ENCODE measurements at regions not wholly inside any gene's neighbourhood (a gene's known extent, or its start where the extent isn't known, plus 50 kb on each side); places are given as distances from the start of the nearest gene placed in this dataset.
"Not testable (repeated sequence)": the region's sequence is repeated elsewhere in the genome, so short reads cannot be mapped to it uniquely, and the experiment has no call there.

GRCh38 chr3:70620956-70621355, 308.5 kb upstream of the MDFIC2 start:
- POLR2A ChIA-PET: no interaction called here
- DNase-seq (ENCODE audit: low spot score): no peak
- Histone ChIP-seq H3K9me3 (ENCODE audit: low read length) (no peaks in the 10 kb centered on the region), H3K4me3 (ENCODE audit: low read depth, low read length, poor library complexity, severe bottlenecking) (no peak overlapping the region), H3K79me2 (ENCODE audit: insufficient read depth, low read depth, low read length) (no peaks in the 10 kb centered on the region), H3K4me1 (ENCODE audit: insufficient read depth, low read length, poor library complexity, severe bottlenecking) (no peaks in the 10 kb centered on the region), H4K20me1 (ENCODE audit: insufficient read depth, low read length) (no peaks in the 10 kb centered on the region), H2AFZ (ENCODE audit: low read length) (no peak overlapping the region), H3K27ac (ENCODE audit: low read depth, low read length, poor library complexity, severe bottlenecking) (no peak overlapping the region), H3K4me2 (ENCODE audit: low read length) (no peak overlapping the region), H3K9me2 (ENCODE audit: insufficient read depth, low read length) (no peaks in the 10 kb centered on the region), H3K36me3 (ENCODE audit: insufficient read depth, low read length) (no peaks in the 10 kb centered on the region)
- intact Hi-C loops (cut with micrococcal nuclease; ENCODE audit: unreplicated experiment): no loop called here
- BruUV-seq (replicated peaks): no TSS peak
- CTCF ChIA-PET (ENCODE audit: unreplicated experiment): no interaction called here
- TF ChIP-seq CTCF (conservative IDR thresholded peaks at IDR 0.05; ENCODE audit: low read length) (no peak), EZH2phosphoT487 (IDR thresholded peaks at IDR 0.05; ENCODE audit: borderline replicate concordance, low read depth, low read length) (no peak)

- no peak for DNase-seq (ENCODE audit: low spot score)
- TF ChIP-seq EZH2phosphoT487 (IDR thresholded peaks at IDR 0.05; ENCODE audit: borderline replicate concordance, low read depth, low read length) (no peak), CTCF (conservative IDR thresholded peaks at IDR 0.05; ENCODE audit: low read length) (no peak)
- no TSS peak for BruUV-seq (replicated peaks)
- H3K36me3 ChIP-seq (ENCODE audit: insufficient read depth, low read length): no peaks in the 10 kb centered on the region
- H3K9me3 ChIP-seq (ENCODE audit: low read length): no peaks in the 10 kb centered on the region
- H3K4me2 ChIP-seq (ENCODE audit: low read length): no peak overlapping the region
- no peak overlapping the region for H3K27ac ChIP-seq (ENCODE audit: low read depth, low read length, poor library complexity, severe bottlenecking)
- H2AFZ ChIP-seq (ENCODE audit: low read length): no peak overlapping the region
- H3K4me1 ChIP-seq (ENCODE audit: insufficient read depth, low read length, poor library complexity, severe bottlenecking): no peaks in the 10 kb centered on the region
- H3K4me3 ChIP-seq (ENCODE audit: low read depth, low read length, poor library complexity, severe bottlenecking): no peak overlapping the region
- H4K20me1 ChIP-seq (ENCODE audit: insufficient read depth, low read length): no peaks in the 10 kb centered on the region
- no peaks in the 10 kb centered on the region for H3K9me2 ChIP-seq (ENCODE audit: insufficient read depth, low read length)
- ChIA-PET POLR2A (no interaction called here), CTCF (ENCODE audit: unreplicated experiment) (no interaction called here)
- intact Hi-C loops (cut with micrococcal nuclease; ENCODE audit: unreplicated experiment): no loop called here
- H3K79me2 ChIP-seq (ENCODE audit: insufficient read depth, low read depth, low read length): no peaks in the 10 kb centered on the region
Observed at GRCh38 chr3:70620367-70620766, 307.9 kb upstream of the MDFIC2 start.

- Histone ChIP-seq H2AFZ (ENCODE audit: low read length) (no peak overlapping the region), H3K4me1 (ENCODE audit: insufficient read depth, low read length, poor library complexity, severe bottlenecking) (no peaks in the 10 kb centered on the region), H3K36me3 (ENCODE audit: insufficient read depth, low read length) (no peaks in the 10 kb centered on the region), H3K79me2 (ENCODE audit: insufficient read depth, low read depth, low read length) (no peaks in the 10 kb centered on the region), H3K27ac (ENCODE audit: low read depth, low read length, poor library complexity, severe bottlenecking) (no peak overlapping the region), H3K9me2 (ENCODE audit: insufficient read depth, low read length) (no peaks in the 10 kb centered on the region), H4K20me1 (ENCODE audit: insufficient read depth, low read length) (no peaks in the 10 kb centered on the region), H3K4me3 (ENCODE audit: low read depth, low read length, poor library complexity, severe bottlenecking) (no peak overlapping the region), H3K9me3 (ENCODE audit: low read length) (no peaks in the 10 kb centered on the region), H3K4me2 (ENCODE audit: low read length) (no peak overlapping the region)
- ChIA-PET CTCF (ENCODE audit: unreplicated experiment) (no interaction called here), POLR2A (interaction anchor here (0.6 to 0.8 kb wide), 2 partner anchors 266 to 1021 kb away, joined by 3 read pairs; no protein-coding TSS in a partner anchor)
- BruUV-seq (replicated peaks): no TSS peak
- intact Hi-C loops (cut with micrococcal nuclease; ENCODE audit: unreplicated experiment): no loop called here
- DNase-seq (ENCODE audit: low spot score): no peak
- TF ChIP-seq CTCF (conservative IDR thresholded peaks at IDR 0.05; ENCODE audit: low read length): no peak
Observed at GRCh38 chr3:70618151-70618550, 305.7 kb upstream of the MDFIC2 start.

GRCh38 chr3:70617349-70617748, 304.9 kb upstream of the MDFIC2 start:
- H3K9me3 ChIP-seq (ENCODE audit: low read length); H3K4me1 ChIP-seq (ENCODE audit: insufficient read depth, low read length, poor library complexity, severe bottlenecking); H4K20me1 ChIP-seq (ENCODE audit: insufficient read depth, low read length); CTCF ChIA-PET (ENCODE audit: unreplicated experiment); H3K9me2 ChIP-seq (ENCODE audit: insufficient read depth, low read length); H3K27ac ChIP-seq (ENCODE audit: low read depth, low read length, poor library complexity, severe bottlenecking); H3K4me3 ChIP-seq (ENCODE audit: low read depth, low read length, poor library complexity, severe bottlenecking); DNase-seq (ENCODE audit: low spot score); POLR2A ChIA-PET; H2AFZ ChIP-seq (ENCODE audit: low read length); H3K79me2 ChIP-seq (ENCODE audit: insufficient read depth, low read depth, low read length); H3K36me3 ChIP-seq (ENCODE audit: insufficient read depth, low read length); intact Hi-C loops (cut with micrococcal nuclease; ENCODE audit: unreplicated experiment); H3K4me2 ChIP-seq (ENCODE audit: low read length); BruUV-seq (replicated peaks): not testable (repeated sequence)

Data from OCI-LY7 (cell line).